ENCODE measurements at regions not wholly inside any gene's neighbourhood (a gene's known extent, or its start where the extent isn't known, plus 50 kb on each side); places are given as distances from the start of the nearest gene placed in this dataset.

DNA sequence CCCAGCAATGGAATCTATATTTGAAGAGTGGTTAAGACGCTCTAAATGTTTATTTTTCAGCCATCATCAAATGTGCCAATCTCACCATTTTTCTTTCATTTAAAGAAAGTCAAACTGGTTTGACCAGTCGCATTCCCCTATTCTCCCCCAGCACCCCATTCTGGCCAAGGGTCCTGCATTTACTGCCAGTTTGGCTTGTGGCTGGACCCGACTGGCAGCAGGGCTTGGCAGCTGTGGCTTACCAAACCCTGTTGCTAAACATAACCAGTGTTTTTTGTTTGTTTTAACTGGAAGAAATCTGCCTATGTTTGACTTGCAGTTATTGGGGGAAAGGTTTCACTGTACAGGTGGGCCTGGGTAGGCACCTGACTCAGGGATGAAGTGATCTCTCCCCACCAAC is 116.3 kb downstream of the CYP26A1 start:
- TF ChIP-seq CTCF (IDR thresholded peaks at IDR 0.05) (no peak), POLR2A (IDR thresholded peaks at IDR 0.05) (no peak)
